Astrocyte of the spinal cord (primary cell): ENCODE measurements at regions not wholly inside any gene's neighbourhood (a gene's known extent, or its start where the extent isn't known, plus 50 kb on each side); places are given as distances from the start of the nearest gene placed in this dataset.

Source experiments
- DNase-seq: peaks from one replicate; pipeline ENCODE4 v3.0.0; 2011; ENCODE audit warnings: low read depth, low spot score
- H3K4me3 ChIP-seq: 2 replicates; pipeline ENCODE4 v1.5.1; 2011; ENCODE audit warnings: low read depth, mild to moderate bottlenecking, low read length, moderate library complexity
- in situ Hi-C: cut with HindIII; loops from 2 replicates; pipeline ENCODE4 v1.10.0; 2017; ENCODE audit warnings: low sequenced_read_pairs
- TF ChIP-seq, protein P1 (sequence below): IDR thresholded peaks from 2 replicates; pipeline ENCODE4 v1.5.1; 2012; ENCODE audit warnings: low read depth, mild to moderate bottlenecking, low read length, inconsistent platforms

DNA sequence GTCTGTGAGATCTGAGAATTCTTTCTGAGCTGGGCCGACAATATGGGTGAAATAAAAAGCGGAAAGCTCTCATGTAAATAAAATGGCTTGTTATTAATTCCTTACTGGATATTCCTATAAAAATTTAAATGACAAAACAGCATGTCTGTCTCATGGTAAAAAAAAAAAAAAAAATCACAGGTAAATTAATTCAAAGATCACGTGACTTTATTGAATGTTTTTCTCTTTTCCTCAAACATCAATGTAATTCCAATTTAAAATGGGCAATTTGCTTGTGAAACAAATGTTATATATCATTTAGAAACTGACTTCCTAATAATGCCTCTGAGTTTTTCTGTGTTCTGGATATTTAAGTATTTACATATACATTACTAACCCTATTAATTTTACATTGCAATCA lies 280.3 kb downstream of the NR2F2 start:
- in situ Hi-C loops = no loop called here
- H3K4me3 ChIP-seq = no peak overlapping the region
- TF ChIP-seq, protein P1, sequence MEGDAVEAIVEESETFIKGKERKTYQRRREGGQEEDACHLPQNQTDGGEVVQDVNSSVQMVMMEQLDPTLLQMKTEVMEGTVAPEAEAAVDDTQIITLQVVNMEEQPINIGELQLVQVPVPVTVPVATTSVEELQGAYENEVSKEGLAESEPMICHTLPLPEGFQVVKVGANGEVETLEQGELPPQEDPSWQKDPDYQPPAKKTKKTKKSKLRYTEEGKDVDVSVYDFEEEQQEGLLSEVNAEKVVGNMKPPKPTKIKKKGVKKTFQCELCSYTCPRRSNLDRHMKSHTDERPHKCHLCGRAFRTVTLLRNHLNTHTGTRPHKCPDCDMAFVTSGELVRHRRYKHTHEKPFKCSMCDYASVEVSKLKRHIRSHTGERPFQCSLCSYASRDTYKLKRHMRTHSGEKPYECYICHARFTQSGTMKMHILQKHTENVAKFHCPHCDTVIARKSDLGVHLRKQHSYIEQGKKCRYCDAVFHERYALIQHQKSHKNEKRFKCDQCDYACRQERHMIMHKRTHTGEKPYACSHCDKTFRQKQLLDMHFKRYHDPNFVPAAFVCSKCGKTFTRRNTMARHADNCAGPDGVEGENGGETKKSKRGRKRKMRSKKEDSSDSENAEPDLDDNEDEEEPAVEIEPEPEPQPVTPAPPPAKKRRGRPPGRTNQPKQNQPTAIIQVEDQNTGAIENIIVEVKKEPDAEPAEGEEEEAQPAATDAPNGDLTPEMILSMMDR = no peak
- no peak for DNase-seq

DNA sequence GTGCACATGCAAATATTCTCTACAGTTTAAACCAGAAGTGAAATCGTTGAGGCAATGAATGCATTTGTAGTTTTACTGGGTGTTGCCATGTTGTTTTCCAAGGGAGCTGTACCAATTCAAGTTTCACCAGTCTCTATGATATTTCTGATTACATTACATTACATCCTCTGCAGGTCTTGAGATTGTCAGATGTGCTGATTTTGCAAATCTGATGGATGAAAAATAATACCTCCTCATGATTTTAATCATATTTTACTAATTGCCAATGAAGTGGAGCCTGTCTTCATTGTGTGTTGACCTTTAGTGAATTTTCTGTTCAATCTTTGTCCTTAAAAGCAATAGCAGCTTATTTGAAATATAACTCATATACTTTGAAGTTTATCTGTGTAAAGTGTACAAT lies 282.4 kb downstream of the NR2F2 start:
- H3K4me3 ChIP-seq = no peak overlapping the region
- DNase-seq = no peak
- in situ Hi-C loops = no loop called here
- TF ChIP-seq, protein P1 = no peak

DNA sequence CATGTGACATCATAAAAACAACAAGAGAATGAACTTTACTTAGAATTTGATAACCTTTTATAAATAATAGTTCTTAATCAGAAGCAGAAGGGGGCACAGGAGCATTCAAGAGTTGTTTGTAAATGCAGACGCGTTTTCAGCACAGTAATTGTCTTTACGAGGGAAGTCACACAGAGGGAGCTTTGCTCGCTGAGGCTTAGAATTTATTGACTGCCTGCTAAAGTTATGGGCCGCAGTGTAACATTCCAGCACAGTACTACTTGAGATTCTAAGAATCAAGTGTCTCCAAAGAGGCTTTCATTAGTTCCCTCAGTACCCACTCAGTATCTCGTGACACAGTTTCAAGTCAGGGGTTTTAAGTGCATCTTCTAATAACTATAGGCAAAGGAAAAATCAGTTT lies 288.7 kb downstream of the NR2F2 start:
- TF ChIP-seq, protein P1 = no peak
- in situ Hi-C loops = no loop called here
- no peak for DNase-seq
- no peak overlapping the region for H3K4me3 ChIP-seq

DNA sequence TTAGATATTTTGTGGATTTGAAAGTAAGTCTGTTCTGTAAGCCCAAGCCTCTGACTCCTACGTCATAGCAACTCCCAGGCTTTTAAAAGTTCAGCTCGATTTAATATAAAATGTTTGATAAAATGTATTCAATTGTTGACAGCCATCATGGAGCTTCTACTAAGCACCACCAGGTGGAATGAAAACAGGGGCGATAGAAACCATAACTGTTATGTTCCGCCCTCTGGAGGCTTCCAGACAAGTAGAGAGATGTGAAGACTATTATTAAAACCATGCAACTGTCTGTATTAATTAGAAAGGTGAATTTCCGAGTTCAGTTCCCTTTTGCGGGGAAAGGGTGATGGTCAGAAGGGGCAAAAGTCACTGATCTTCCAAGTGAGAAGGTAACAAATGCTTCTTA lies 292.2 kb downstream of the NR2F2 start:
- no peak overlapping the region for H3K4me3 ChIP-seq
- no peak for DNase-seq
- TF ChIP-seq, protein P1 = no peak
- in situ Hi-C loops = no loop called here

DNA sequence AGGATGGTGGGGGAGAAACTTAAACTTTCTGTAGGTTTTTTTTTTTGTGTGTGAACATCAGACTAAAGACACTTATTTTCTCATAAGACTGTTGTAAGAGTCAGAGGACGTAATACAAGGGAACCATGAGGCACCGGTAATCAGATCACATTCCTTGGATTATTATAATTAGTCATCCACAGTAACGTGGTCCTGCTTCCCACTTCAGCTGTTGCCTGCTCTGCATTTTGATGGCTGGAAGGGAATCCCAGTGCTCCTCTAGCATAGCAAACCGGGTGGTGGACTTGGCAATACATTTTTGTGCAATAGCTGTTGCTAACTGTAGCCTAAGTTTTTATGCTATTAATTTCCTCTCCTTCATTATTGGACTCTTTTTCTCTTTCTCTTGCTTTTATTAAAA lies 294.8 kb downstream of the NR2F2 start:
- no peak overlapping the region for H3K4me3 ChIP-seq
- no peak for DNase-seq
- in situ Hi-C loops = no loop called here
- TF ChIP-seq, protein P1 = no peak

DNA sequence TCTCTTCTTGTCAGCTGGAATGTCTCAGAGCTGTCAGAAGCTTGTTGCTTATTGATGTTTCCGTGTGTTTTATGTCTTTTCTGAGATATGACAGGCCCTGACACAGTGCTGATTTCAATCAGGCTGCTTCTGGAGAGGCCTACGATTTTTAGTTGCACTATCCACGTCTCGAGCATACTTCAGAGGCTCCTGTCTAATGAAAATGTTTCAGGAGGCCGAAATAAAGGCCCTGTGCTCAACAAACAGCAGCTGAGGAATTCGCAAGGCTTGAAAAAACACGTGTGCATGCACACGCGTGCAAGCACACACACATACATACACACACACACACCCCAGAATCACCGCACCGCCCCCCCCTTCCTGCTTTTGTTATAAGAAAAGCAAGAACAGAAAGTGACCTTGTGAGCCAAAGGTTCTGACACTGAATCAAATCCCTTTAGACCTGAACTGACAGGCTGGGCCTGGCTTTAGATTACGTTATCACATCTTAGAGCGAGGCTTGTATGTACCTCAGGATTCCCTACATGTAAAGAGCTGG lies 296.6 kb downstream of the NR2F2 start:
- no peak overlapping the region for H3K4me3 ChIP-seq
- in situ Hi-C loops = no loop called here
- TF ChIP-seq, protein P1 = no peak
- no peak for DNase-seq

DNA sequence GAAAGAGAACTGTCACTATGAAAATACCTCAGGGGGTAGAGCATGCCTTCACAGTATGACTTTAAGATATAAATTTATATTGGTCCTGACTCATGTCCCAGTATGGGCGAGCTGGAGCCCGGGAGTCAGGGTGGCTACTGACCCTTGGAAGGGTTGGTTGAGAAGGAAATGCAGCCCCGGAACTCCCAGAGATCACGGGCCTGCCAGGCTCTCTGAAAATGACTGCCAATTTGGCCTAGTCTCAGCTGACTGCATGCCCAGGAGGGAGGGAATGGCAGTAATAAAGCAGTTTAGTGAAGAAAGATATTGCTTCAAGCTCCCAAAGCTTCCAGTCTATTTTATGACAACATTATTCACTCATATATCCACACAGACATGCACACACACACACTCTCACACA lies 299.0 kb downstream of the NR2F2 start:
- no peak for DNase-seq
- in situ Hi-C loops = no loop called here
- TF ChIP-seq, protein P1 = no peak
- H3K4me3 ChIP-seq = no peak overlapping the region
